ENCODE measurements at regions not wholly inside any gene's neighbourhood (a gene's known extent, or its start where the extent isn't known, plus 50 kb on each side); places are given as distances from the start of the nearest gene placed in this dataset.

GRCh38 chr1:98417820-98418219 lies 243.7 kb upstream of the SNX7 start:
- Mint-ChIP-seq H3K9me3 (peaks cover 2% of the 10 kb centered on the region), H3K36me3 (ENCODE audit: low read depth) (no peaks in the 10 kb centered on the region), H3K27ac (no peak overlapping the region), H3K27me3 (no peaks in the 10 kb centered on the region), H3K4me3 (no peak overlapping the region), H3K4me1 (ENCODE audit: low read depth) (no peaks in the 10 kb centered on the region)
- ATAC-seq (ENCODE audit: poor library complexity) (no peak), DNase-seq (no peak)
- CTCF ChIA-PET, result no interaction called here
- POLR2A ChIA-PET, result no interaction called here
- no peak overlapping the region for H3K27ac ChIP-seq (ENCODE audit: low read depth in 1 of 2, low read length in 2 of 2)
- no peaks in the 10 kb centered on the region for H3K9me3 ChIP-seq (ENCODE audit: control insufficient read depth in 1 of 2, insufficient read depth in 1 of 2, low read length in 2 of 2)
- intact Hi-C loops (cut with DNase I, micrococcal nuclease), result no loop called here
- H3K27me3 ChIP-seq (ENCODE audit: control insufficient read depth in 1 of 2, insufficient read depth in 2 of 2, low read length in 2 of 2), result no peaks in the 10 kb centered on the region
- H3K4me1 ChIP-seq (ENCODE audit: insufficient read depth, low read length), result no peaks in the 10 kb centered on the region
- no peak overlapping the region for H3K4me3 ChIP-seq (ENCODE audit: low read length)
- H3K36me3 ChIP-seq (ENCODE audit: insufficient read depth, low read length), result no peaks in the 10 kb centered on the region
- TF ChIP-seq CTCF (IDR thresholded peaks at IDR 0.05), result no peak

GRCh38 chr1:98410082-98410481 lies 251.4 kb upstream of the SNX7 start:
- POLR2A ChIA-PET, result no interaction called here
- no peaks in the 10 kb centered on the region for H3K9me3 ChIP-seq (ENCODE audit: control insufficient read depth in 1 of 2, insufficient read depth in 1 of 2, low read length in 2 of 2)
- H3K4me3 ChIP-seq (ENCODE audit: low read length), result no peak overlapping the region
- H3K36me3 ChIP-seq (ENCODE audit: insufficient read depth, low read length), result no peaks in the 10 kb centered on the region
- Mint-ChIP-seq H3K4me1 (ENCODE audit: low read depth) (peaks cover 4% of the 10 kb centered on the region), H3K4me3 (no peak overlapping the region), H3K27me3 (no peaks in the 10 kb centered on the region), H3K36me3 (ENCODE audit: low read depth) (no peaks in the 10 kb centered on the region), H3K27ac (no peak overlapping the region), H3K9me3 (peaks cover 2% of the 10 kb centered on the region)
- CTCF ChIA-PET, result interaction anchor here (0.7 kb wide), 1 partner anchor 10 kb away, joined by 3 read pairs; no protein-coding TSS in a partner anchor
- H3K4me1 ChIP-seq (ENCODE audit: insufficient read depth, low read length), result no peaks in the 10 kb centered on the region
- intact Hi-C loops (cut with DNase I, micrococcal nuclease), result no loop called here
- ATAC-seq (ENCODE audit: poor library complexity) (no peak), DNase-seq (no peak)
- H3K27me3 ChIP-seq (ENCODE audit: control insufficient read depth in 1 of 2, insufficient read depth in 2 of 2, low read length in 2 of 2), result no peaks in the 10 kb centered on the region
- H3K27ac ChIP-seq (ENCODE audit: low read depth in 1 of 2, low read length in 2 of 2), result no peak overlapping the region
- no peak for TF ChIP-seq CTCF (IDR thresholded peaks at IDR 0.05)

- no peaks in the 10 kb centered on the region for H3K27me3 Mint-ChIP-seq
- Histone ChIP-seq H3K4me1 (ENCODE audit: insufficient read depth, low read length) (no peaks in the 10 kb centered on the region), H3K27me3 (ENCODE audit: control insufficient read depth in 1 of 2, insufficient read depth in 2 of 2, low read length in 2 of 2) (no peaks in the 10 kb centered on the region), H3K4me3 (ENCODE audit: low read length) (no peak overlapping the region), H3K9me3 (ENCODE audit: control insufficient read depth in 1 of 2, insufficient read depth in 1 of 2, low read length in 2 of 2) (no peaks in the 10 kb centered on the region), H3K36me3 (ENCODE audit: insufficient read depth, low read length) (no peaks in the 10 kb centered on the region), H3K27ac (ENCODE audit: low read depth in 1 of 2, low read length in 2 of 2) (no peak overlapping the region)
- CTCF ChIA-PET, result no interaction called here
- peaks cover 18% of the 10 kb centered on the region for H3K4me1 Mint-ChIP-seq (ENCODE audit: low read depth)
- H3K27ac Mint-ChIP-seq, result no peak overlapping the region
- POLR2A ChIA-PET, result no interaction called here
- ATAC-seq (ENCODE audit: poor library complexity), result no peak
- no peak overlapping the region for H3K4me3 Mint-ChIP-seq
- H3K9me3 Mint-ChIP-seq, result no peaks in the 10 kb centered on the region
- no peak for DNase-seq
- no peaks in the 10 kb centered on the region for H3K36me3 Mint-ChIP-seq (ENCODE audit: low read depth)
- intact Hi-C loops (cut with DNase I, micrococcal nuclease), result no loop called here
- TF ChIP-seq CTCF (IDR thresholded peaks at IDR 0.05), result no peak
Measured at GRCh38 chr1:98406352-98407088, 255.0 kb upstream of the SNX7 start.

All from CD4-positive, alpha-beta T cell (primary cell).